IPS DF 6.9 (cell line): ENCODE measurements at regions not wholly inside any gene's neighbourhood (a gene's known extent, or its start where the extent isn't known, plus 50 kb on each side); places are given as distances from the start of the nearest gene placed in this dataset.
"Not testable (repeated sequence)": the region's sequence is repeated elsewhere in the genome, so short reads cannot be mapped to it uniquely, and the experiment has no call there.

Experiments used
- DNase-seq: peaks from one replicate; pipeline ENCODE4 v3.0.0-alpha.2; 2013; ENCODE audit warnings: low read depth, low spot score
- H3K27ac ChIP-seq: one replicate; pipeline ENCODE4 v1.5.1; 2013; ENCODE audit warnings: low read length, control low read depth
- H3K27me3 ChIP-seq: 2 replicates; pipeline ENCODE4 v1.6.1; 2013; ENCODE audit warnings: mild to moderate bottlenecking, low read length; ENCODE audit not compliant: control insufficient read depth, insufficient read depth
- H3K36me3 ChIP-seq: 2 replicates; pipeline ENCODE4 v1.6.1; 2013; ENCODE audit warnings: low read length; ENCODE audit not compliant: control insufficient read depth, insufficient read depth
- H3K4me1 ChIP-seq: 2 replicates; pipeline ENCODE4 v1.6.1; 2013; ENCODE audit warnings: low read length; ENCODE audit not compliant: control insufficient read depth, insufficient read depth
- H3K4me3 ChIP-seq: 2 replicates; pipeline ENCODE4 v1.5.1; 2013; ENCODE audit warnings: mild to moderate bottlenecking, low read length
- H3K9me3 ChIP-seq: 2 replicates; pipeline ENCODE4 v1.6.1; 2013; ENCODE audit warnings: low read length, inconsistent platforms; ENCODE audit not compliant: control insufficient read depth, insufficient read depth
- WGBS: extraction: QIAGEN DNeasy Blood & Tissue Kit; methylation state at CpG from one replicate; pipeline ENCODE4 v1.1.7; 2013; ENCODE audit warnings: mixed read lengths, missing lambda C conversion rate; ENCODE audit not compliant: insufficient read length, insufficient coverage; 5-methylcytosine and 5-hydroxymethylcytosine counted together

DNA sequence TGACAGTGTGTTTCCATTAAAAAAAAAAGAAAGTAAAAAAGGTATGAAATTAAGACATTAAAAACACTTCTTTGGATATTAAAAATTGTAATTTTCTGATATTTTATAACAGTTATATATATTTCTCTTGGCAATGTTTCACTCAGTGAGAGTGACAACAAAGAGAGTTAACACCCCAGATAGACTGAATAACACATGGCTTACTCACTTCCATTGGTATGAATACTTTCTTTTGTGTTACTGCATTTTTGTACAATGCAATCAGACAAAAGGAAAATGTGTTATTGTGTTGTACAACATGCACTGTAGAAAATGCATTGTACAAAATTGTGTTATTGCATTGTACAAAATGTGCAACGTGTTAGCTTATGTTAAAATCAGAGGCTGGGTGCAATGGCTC is 676.6 kb upstream of the AMELY start:
- not testable (repeated sequence) for DNase-seq, H3K4me3 ChIP-seq, H3K9me3 ChIP-seq, H3K27me3 ChIP-seq, H3K4me1 ChIP-seq, H3K27ac ChIP-seq, H3K36me3 ChIP-seq
- WGBS: no CpG with 5 or more reads among the region's 1 CpG

GRCh38 chrY:7562541-7562940 is 651.0 kb upstream of the AMELY start:
- H3K36me3 ChIP-seq: no peaks in the 10 kb centered on the region
- no peaks in the 10 kb centered on the region for H3K27me3 ChIP-seq
- no CpG with 5 or more reads among the region's 4 CpGs for WGBS
- H3K9me3 ChIP-seq: no peaks in the 10 kb centered on the region
- DNase-seq: no peak
- H3K4me3 ChIP-seq: no peak overlapping the region
- H3K4me1 ChIP-seq: no peaks in the 10 kb centered on the region
- no peak overlapping the region for H3K27ac ChIP-seq

DNA sequence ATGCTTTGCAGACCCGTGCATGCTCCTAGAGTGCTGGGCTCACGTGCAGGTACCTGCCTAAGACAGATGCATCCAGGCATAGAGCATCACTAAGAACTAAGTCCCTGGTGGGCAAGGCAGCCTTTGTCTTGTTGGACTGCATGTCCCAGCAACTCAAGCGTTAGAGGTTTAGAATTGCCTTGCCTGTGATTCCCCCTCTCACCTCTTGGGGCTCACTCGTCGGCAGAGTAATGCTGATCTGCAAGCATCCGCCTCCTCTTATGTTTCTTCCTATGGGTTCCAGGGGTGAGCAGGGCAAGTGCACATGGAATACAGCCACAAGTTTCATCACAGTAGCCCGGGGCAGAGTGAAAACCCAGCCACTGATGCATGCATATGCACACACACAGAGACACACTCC is 646.1 kb upstream of the AMELY start:
- Histone ChIP-seq H3K27me3 (no peaks in the 10 kb centered on the region), H3K36me3 (no peaks in the 10 kb centered on the region), H3K4me1 (no peaks in the 10 kb centered on the region), H3K27ac (no peak overlapping the region), H3K4me3 (no peak overlapping the region), H3K9me3 (no peaks in the 10 kb centered on the region)
- peak; percentile 13 for DNase-seq
- WGBS: no CpG with 5 or more reads among the region's 7 CpGs

DNA sequence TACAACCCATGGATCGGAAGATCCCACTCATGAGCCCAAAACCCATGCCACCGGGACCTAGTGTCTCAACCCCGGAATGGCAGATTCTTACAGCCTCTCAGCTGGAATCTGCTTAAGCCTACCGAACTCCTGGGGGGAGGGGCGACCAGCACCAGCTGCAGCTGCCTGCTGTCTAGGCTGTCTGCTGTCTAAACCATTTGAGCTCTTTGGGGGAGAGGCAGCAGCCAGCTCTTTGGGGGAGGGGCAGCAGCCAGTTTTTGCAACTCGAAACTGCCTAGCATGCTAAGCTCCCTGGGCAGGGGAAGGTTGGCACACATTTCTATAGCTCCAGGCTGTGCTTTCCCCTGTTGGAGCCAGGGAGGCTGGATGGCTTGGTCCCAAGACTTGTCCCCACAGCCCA is 643.5 kb upstream of the AMELY start:
- no peak overlapping the region for H3K27ac ChIP-seq
- no peak overlapping the region for H3K4me3 ChIP-seq
- no peak for DNase-seq
- no peaks in the 10 kb centered on the region for H3K27me3 ChIP-seq
- no CpG with 5 or more reads among the region's 6 CpGs for WGBS
- no peaks in the 10 kb centered on the region for H3K36me3 ChIP-seq
- no peaks in the 10 kb centered on the region for H3K4me1 ChIP-seq
- H3K9me3 ChIP-seq: no peaks in the 10 kb centered on the region

- no peak for DNase-seq
- H3K27ac ChIP-seq: no peak overlapping the region
- no peak overlapping the region for H3K4me3 ChIP-seq
- no peaks in the 10 kb centered on the region for H3K9me3 ChIP-seq
- no peaks in the 10 kb centered on the region for H3K27me3 ChIP-seq
- WGBS: no CpG with 5 or more reads among the region's 1 CpG
- H3K4me1 ChIP-seq: no peaks in the 10 kb centered on the region
- no peaks in the 10 kb centered on the region for H3K36me3 ChIP-seq
These were observed 633.5 kb upstream of the AMELY start for GRCh38 chrY:7545060-7545459.

DNA sequence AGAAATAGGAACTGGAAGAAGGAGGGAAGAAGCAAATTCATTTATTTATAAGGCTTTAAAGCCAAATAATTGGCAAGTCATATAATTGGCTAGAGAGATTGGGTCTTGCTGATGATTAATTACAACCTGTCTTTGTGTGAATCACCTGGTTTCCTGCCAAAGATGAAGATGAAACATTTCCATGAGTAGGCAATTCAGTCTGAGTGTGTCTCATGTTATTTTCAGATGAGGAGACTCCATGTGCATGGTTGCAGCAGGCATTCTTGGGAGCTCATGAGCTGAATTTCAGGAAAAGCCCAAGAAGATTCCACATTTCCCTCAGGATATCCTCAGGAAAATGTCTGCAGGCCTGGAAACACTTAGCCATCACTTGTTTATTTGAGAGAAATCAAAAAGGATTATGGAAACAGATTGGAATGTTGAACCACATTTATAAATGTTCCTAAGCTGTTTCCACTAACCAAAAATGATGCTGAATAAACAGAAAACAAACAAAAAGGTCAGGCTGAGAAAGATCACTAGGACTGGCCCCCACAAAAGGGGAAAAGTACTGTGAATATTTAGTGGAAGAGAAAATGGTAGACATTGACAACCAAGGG is 632.7 kb upstream of the AMELY start:
- Histone ChIP-seq H3K9me3 (no peaks in the 10 kb centered on the region), H3K36me3 (no peaks in the 10 kb centered on the region), H3K4me3 (no peak overlapping the region), H3K27ac (no peak overlapping the region), H3K27me3 (no peaks in the 10 kb centered on the region), H3K4me1 (no peaks in the 10 kb centered on the region)
- no peak for DNase-seq

- Histone ChIP-seq H3K27ac (no peak overlapping the region), H3K4me1 (no peaks in the 10 kb centered on the region), H3K4me3 (no peak overlapping the region), H3K27me3 (no peaks in the 10 kb centered on the region), H3K9me3 (no peaks in the 10 kb centered on the region), H3K36me3 (no peaks in the 10 kb centered on the region)
- no peak for DNase-seq
These were observed 632.0 kb upstream of the AMELY start for GRCh38 chrY:7543506-7543905.

DNA sequence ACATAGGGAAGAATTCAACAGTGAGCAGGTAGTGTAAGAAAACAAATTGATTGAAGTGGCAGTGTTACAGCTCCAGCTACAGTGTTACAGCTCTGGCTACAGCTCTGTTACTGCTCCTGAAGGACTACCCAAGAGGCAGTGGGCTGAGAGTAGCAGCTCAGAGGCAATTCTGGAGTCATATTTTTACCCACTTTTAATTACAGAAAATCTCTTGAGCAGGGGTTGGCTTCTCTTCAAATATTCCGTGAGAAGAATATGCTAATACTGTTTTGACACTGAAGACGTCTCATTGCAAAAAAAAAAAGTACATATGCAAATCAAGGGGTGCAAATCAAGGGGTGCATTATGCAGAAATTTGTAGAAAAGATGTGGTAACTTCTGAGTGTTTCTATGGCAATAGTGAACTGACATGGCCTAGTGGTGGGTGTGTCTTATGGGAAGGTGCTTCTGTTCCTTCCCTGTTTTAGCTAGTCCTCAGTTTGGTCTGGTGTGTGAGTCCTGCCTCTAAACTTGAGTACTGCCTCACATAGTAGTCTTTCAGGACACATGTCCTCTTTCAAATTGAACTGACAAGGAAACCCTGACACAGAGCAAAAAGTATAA is 630.8 kb upstream of the AMELY start:
- no peak overlapping the region for H3K27ac ChIP-seq
- no peaks in the 10 kb centered on the region for H3K9me3 ChIP-seq
- H3K4me3 ChIP-seq: no peak overlapping the region
- no peaks in the 10 kb centered on the region for H3K4me1 ChIP-seq
- H3K36me3 ChIP-seq: no peaks in the 10 kb centered on the region
- H3K27me3 ChIP-seq: no peaks in the 10 kb centered on the region
- no peak for DNase-seq
- WGBS: no CpG with 5 or more reads among the region's 2 CpGs

- H3K27ac ChIP-seq: no peak overlapping the region
- no CpG with 5 or more reads among the region's 2 CpGs for WGBS
- H3K9me3 ChIP-seq: no peaks in the 10 kb centered on the region
- no peak overlapping the region for H3K4me3 ChIP-seq
- H3K4me1 ChIP-seq: no peaks in the 10 kb centered on the region
- H3K27me3 ChIP-seq: no peaks in the 10 kb centered on the region
- no peak for DNase-seq
- H3K36me3 ChIP-seq: no peaks in the 10 kb centered on the region
These were observed 617.8 kb upstream of the AMELY start for GRCh38 chrY:7529396-7529795.

- no CpG with 5 or more reads among the region's 4 CpGs for WGBS
- not testable (repeated sequence) for H3K4me3 ChIP-seq, H3K9me3 ChIP-seq, H3K27me3 ChIP-seq, DNase-seq, H3K27ac ChIP-seq, H3K4me1 ChIP-seq, H3K36me3 ChIP-seq
These were observed 616.0 kb upstream of the AMELY start for GRCh38 chrY:7527568-7527967.

DNA sequence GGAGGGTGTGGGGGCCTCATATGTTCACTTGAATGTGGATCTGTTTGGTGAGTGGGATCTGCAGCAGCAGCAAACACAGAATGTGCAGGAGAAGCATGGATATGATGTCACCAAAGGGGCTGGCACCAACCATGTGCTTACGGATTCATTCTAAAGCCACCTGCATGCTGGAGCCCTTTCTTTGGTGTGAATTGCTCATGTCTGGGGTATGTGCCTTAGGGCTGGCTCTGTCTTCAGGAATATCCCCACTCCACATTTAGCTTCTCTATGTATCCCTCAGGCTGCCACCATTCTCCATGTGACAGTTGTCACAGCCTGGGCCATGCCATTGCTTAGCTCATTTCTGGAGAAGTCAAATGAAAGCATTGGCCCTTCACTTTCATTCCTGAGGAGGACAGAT is 606.8 kb upstream of the AMELY start:
- Histone ChIP-seq H3K36me3 (no peaks in the 10 kb centered on the region), H3K4me3 (no peak overlapping the region), H3K27ac (no peak overlapping the region), H3K27me3 (no peaks in the 10 kb centered on the region), H3K9me3 (no peaks in the 10 kb centered on the region), H3K4me1 (no peaks in the 10 kb centered on the region)
- no peak for DNase-seq
- no CpG with 5 or more reads among the region's 1 CpG for WGBS
